Spinal cord (tissue), 9 donors: ENCODE measurements at regions not wholly inside any gene's neighbourhood (a gene's known extent, or its start where the extent isn't known, plus 50 kb on each side); places are given as distances from the start of the nearest gene placed in this dataset.

ENCODE experiments used
- DNase-seq, 6 donors: peaks; one replicate each; pipeline versions ENCODE4 v3.0.0 to v3.0.0-alpha.2; 2013 to 2015; ENCODE audit warnings: low spot score in 6 of 6, low read depth in 4 of 6
- H3K27ac ChIP-seq: one replicate; pipeline ENCODE4 v1.5.1; 2013; ENCODE audit warnings: low read depth, low read length, control low read depth
- H3K27me3 ChIP-seq: one replicate; pipeline ENCODE4 v1.6.1; 2013; ENCODE audit warnings: low read length; ENCODE audit not compliant: control insufficient read depth, insufficient read depth
- H3K36me3 ChIP-seq: one replicate; pipeline ENCODE4 v1.6.1; 2013; ENCODE audit warnings: low read length; ENCODE audit not compliant: control insufficient read depth, insufficient read depth
- H3K4me1 ChIP-seq: one replicate; pipeline ENCODE4 v1.6.1; 2013; ENCODE audit warnings: low read length; ENCODE audit not compliant: control insufficient read depth, insufficient read depth
- H3K4me3 ChIP-seq: one replicate; pipeline ENCODE4 v1.5.1; 2013; ENCODE audit warnings: low read depth, low read length, control low read depth
- H3K9me3 ChIP-seq: one replicate; pipeline ENCODE4 v1.6.1; 2013; ENCODE audit warnings: low read length; ENCODE audit not compliant: control insufficient read depth, insufficient read depth
- WGBS: methylation state at CpG from one replicate; pipeline ENCODE4 v1.1.5; 2013; ENCODE audit warnings: missing lambda C conversion rate; ENCODE audit not compliant: insufficient coverage; 5-methylcytosine and 5-hydroxymethylcytosine counted together
- donor health status: healthy.

DNA sequence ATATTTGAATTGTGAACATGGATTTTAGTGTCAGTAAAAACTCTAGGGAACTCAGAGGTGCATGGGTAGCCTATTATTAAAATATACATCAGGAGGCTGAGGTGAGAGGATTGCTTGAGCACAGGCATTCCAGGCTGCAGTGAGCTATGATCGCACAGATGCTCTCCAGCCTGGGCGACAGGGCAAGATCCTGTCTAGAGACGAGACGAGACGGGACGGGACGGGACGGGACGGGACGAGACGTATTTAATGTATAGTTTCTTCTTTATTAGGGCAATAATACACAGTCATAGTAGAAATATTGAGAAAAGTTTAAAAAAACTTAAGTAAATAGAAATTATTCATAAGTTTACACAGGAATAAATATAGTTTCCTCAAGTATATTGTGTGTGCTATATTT lies 89.3 kb downstream of the DIPK2A start:
- no peaks in the 10 kb centered on the region for H3K9me3 ChIP-seq
- no peak overlapping the region for H3K4me3 ChIP-seq
- H3K27ac ChIP-seq, result no peak overlapping the region
- no peak for DNase-seq
- H3K27me3 ChIP-seq, result no peaks in the 10 kb centered on the region
- H3K36me3 ChIP-seq, result no peaks in the 10 kb centered on the region
- no CpG with 5 or more reads among the region's 11 CpGs for whole genome bisulfite sequencing
- no peaks in the 10 kb centered on the region for H3K4me1 ChIP-seq

DNA sequence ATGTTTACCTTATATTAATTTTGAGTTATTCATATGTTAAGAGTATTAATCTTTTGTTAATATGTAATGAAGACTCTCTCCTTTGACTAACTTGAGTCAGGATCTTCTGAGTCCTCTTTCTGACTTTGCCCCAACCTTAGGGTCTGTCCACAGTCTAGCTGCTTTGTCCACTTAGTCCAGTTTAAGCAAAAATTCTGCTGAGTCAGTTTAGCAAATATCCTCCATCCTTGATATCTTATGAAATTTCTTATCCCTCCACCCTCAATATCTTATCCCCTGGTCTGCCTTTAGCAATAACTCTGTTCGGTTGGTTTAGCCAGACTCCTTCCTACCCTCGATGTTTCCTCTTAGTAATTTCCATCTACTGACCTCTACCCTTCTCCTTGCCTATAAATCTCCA lies 91.7 kb downstream of the DIPK2A start:
- H3K27me3 ChIP-seq, result no peaks in the 10 kb centered on the region
- H3K4me3 ChIP-seq, result no peak overlapping the region
- H3K27ac ChIP-seq, result no peak overlapping the region
- no peaks in the 10 kb centered on the region for H3K4me1 ChIP-seq
- no peaks in the 10 kb centered on the region for H3K36me3 ChIP-seq
- no peak for DNase-seq
- 100% methylated on average over 1 of the region's 2 CpGs for WGBS
- no peaks in the 10 kb centered on the region for H3K9me3 ChIP-seq

DNA sequence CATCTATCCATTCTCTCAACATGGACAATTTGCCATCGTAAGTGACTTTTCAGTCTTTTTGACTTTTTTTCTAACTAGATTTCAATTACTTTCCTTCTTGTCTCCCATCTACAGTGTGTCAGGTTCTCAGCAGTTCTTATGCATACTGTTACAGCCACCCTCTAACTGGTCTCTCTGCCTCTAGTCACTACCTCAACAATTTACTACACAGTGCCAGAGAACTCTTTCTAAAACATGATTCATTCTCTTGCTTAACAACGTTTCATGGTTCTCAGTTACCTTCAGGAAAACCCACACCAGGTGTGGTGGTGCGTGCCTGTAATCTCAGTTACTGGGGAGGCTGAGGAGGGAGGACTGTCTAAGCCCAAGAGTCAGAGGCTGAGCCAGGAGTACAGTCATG lies 95.4 kb downstream of the DIPK2A start:
- Histone ChIP-seq H3K4me3 (no peak overlapping the region), H3K27ac (no peak overlapping the region), H3K4me1 (no peaks in the 10 kb centered on the region), H3K27me3 (no peaks in the 10 kb centered on the region), H3K36me3 (no peaks in the 10 kb centered on the region), H3K9me3 (no peaks in the 10 kb centered on the region)
- WGBS, result 90% methylated on average over 1 of the region's 3 CpGs
- no peak for DNase-seq

DNA sequence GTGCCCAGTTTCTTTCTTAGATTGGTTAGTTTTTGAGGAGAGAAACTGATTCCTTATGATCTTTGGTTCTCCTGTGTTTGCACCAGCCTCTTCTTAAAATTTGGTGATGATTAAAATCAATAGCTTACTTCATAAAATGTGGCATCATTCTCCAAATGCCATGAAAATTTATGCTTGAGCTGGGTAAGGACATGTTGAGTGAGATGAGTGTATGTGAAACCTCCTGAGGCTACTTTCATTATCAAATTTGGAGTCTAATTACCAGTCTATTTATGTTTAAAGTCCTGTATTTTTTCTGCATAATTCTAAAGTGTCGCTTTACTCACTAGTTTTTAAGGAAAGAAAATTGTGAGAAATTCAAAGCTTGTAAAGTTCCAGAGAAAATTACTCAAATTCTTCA lies 102.1 kb downstream of the DIPK2A start:
- Histone ChIP-seq H3K36me3 (no peaks in the 10 kb centered on the region), H3K27ac (no peak overlapping the region), H3K4me1 (no peaks in the 10 kb centered on the region), H3K9me3 (no peaks in the 10 kb centered on the region), H3K27me3 (no peaks in the 10 kb centered on the region), H3K4me3 (no peak overlapping the region)
- no peak for DNase-seq
- WGBS, result no CpG with 5 or more reads among the region's 1 CpG

DNA sequence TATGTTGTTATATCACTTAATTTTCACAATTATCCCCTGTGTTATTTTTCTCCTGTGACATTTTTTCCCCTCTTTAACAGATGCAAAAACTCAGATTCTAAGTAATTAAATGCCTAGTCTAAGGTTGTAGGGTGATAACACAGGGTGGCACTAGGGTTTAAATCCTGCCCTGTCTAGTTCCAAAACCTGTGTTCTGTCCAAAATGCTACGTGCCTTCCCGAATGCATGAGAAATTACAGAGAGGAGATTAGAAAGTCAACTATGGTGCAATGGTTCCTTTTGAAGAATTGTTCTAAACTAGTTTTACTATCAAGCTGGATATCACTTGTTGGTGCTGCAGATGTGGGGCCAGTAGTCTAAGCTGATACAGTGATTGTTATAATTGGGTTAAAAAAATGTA lies 108.0 kb downstream of the DIPK2A start:
- H3K4me1 ChIP-seq, result no peaks in the 10 kb centered on the region

DNA sequence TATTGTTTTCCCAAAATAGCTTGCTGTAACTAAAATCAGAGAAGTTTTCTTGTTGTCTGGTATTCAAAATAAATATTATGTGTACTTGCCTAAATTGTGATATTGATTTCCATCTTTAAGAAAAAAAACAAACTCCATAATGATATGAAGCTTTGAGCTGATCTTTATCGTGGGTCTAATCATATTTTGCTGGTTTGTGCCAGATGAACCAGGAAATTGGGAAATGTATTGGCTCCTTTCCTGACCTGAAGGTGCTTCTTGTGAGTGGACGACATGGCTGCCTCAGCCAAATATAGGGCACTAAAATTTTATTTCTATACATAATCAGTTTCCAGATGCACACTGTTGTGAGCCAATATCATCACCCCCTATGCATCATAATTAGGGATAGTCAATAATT lies 113.3 kb downstream of the DIPK2A start:
- Histone ChIP-seq H3K4me3 (no peak overlapping the region), H3K36me3 (no peaks in the 10 kb centered on the region), H3K4me1 (no peaks in the 10 kb centered on the region), H3K27me3 (no peaks in the 10 kb centered on the region), H3K27ac (no peak overlapping the region), H3K9me3 (no peaks in the 10 kb centered on the region)
- no peak for DNase-seq
- no CpG with 5 or more reads among the region's 2 CpGs for WGBS

More for the DNA sequence above, 108.0 kb downstream of the DIPK2A start:
- Histone ChIP-seq H3K27ac (no peak overlapping the region), H3K36me3 (no peaks in the 10 kb centered on the region), H3K9me3 (no peaks in the 10 kb centered on the region), H3K27me3 (no peaks in the 10 kb centered on the region), H3K4me3 (no peak overlapping the region)
- 90% methylated on average over 2 of the region's 2 CpGs for whole genome bisulfite sequencing
- DNase-seq, result no peak

DNA sequence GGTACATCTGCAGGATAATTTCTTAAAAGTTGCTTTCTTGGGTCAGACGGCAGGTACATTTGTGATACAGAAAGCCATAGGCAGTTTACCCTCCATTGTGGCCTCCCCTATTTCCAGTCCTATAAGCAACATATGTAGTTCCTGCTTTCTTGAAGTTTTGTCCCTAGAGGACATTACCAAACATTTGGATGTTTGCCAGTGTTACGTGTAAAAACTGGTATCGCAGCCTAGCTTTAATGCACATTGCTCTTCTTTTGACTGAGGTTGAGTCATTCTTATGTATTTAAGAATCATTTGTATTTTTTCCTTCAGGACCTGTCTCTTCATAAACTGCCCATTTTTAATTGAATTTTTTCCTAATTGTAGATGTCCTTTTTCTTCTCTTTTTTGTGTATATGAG lies 114.3 kb downstream of the DIPK2A start:
- WGBS, result no CpG with 5 or more reads among the region's 3 CpGs
- Histone ChIP-seq H3K27ac (no peak overlapping the region), H3K4me3 (no peak overlapping the region), H3K9me3 (no peaks in the 10 kb centered on the region), H3K4me1 (no peaks in the 10 kb centered on the region), H3K27me3 (no peaks in the 10 kb centered on the region), H3K36me3 (no peaks in the 10 kb centered on the region)
- DNase-seq, result peak in 2 of 6 donors; percentile 8 to 25

DNA sequence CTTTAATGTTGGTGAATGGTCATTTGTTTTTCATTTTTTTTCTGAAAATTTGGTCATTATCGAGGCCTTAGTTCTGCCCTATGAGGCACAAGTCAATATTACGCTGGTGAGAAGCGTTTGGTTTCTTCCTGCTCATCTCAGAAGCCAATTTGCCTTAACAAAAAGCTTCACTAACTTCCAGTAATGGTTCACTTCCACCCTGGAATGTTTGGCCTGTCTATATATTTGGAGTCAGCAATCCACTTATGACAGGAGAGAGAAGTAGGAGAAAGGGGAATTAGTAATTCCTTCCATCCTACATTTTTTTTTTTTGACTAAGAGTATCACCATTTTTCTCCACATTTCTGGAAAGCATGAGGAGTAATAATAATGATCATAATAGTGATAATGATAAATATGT lies 124.4 kb downstream of the DIPK2A start:
- Histone ChIP-seq H3K4me3 (no peak overlapping the region), H3K9me3 (peaks cover 9% of the 10 kb centered on the region), H3K27ac (no peak overlapping the region), H3K27me3 (peaks cover 3% of the 10 kb centered on the region), H3K4me1 (no peaks in the 10 kb centered on the region), H3K36me3 (no peaks in the 10 kb centered on the region)
- no CpG with 5 or more reads among the region's 3 CpGs for WGBS
- no peak for DNase-seq

DNA sequence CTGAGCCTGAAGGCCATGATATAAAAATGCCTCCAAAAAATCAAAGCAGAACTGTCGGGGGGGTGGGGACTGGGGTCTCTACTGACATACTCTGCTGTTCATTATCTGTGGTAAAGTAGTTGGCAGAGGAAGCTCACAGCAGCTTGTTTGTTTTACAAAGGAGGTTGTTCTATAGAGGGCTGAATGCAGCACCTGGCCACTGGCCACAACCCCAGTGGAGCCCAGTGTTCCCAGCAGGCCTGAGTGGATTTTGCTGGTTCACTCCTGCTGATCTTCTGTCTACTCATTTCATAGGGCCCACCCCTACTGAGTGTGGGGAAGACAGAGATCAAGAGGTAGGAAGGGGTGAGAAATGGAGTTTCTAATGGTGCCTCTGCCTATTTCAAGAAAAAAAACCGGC lies 125.5 kb downstream of the DIPK2A start:
- Histone ChIP-seq H3K27me3 (peaks cover 3% of the 10 kb centered on the region), H3K4me3 (no peak overlapping the region)

DNA sequence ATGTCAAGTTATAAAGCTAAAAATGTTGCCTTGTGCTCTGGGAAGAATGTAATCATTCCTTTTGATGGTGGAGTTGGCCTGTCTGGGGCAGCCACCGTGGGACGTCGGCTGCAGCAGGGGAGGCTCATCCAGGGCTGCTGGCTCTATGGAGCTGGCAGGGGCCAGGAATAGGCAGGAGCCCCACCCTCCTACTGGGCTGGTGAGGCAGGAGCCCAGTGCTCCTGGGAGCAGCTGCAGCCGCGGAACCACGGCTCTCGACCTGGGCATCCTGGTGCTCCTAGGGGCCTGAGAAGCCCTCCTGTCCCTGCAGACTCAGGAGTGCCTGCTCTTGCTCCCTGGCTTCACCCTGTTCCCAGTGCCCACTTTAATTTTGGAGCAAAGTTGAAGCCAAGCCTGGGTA lies 127.1 kb downstream of the DIPK2A start:
- 100% methylated on average over 7 of the region's 7 CpGs for WGBS

More for the DNA sequence above, 125.5 kb downstream of the DIPK2A start:
- no peak for DNase-seq
- no peaks in the 10 kb centered on the region for H3K4me1 ChIP-seq
- peaks cover 9% of the 10 kb centered on the region for H3K9me3 ChIP-seq
- WGBS, result no CpG with 5 or more reads among the region's 2 CpGs
- H3K27ac ChIP-seq, result no peak overlapping the region
- no peaks in the 10 kb centered on the region for H3K36me3 ChIP-seq

More for the DNA sequence above, 127.1 kb downstream of the DIPK2A start:
- peaks cover 9% of the 10 kb centered on the region for H3K9me3 ChIP-seq
- peaks cover 3% of the 10 kb centered on the region for H3K27me3 ChIP-seq
- no peak overlapping the region for H3K27ac ChIP-seq
- no peaks in the 10 kb centered on the region for H3K4me1 ChIP-seq
- no peak overlapping the region for H3K4me3 ChIP-seq
- H3K36me3 ChIP-seq, result no peaks in the 10 kb centered on the region
- no peak for DNase-seq
